Panc1 (cell line): ENCODE measurements at regions not wholly inside any gene's neighbourhood (a gene's known extent, or its start where the extent isn't known, plus 50 kb on each side); places are given as distances from the start of the nearest gene placed in this dataset.

Experiments
- ATAC-seq: fragments of 200-7000 bp; cut with Tn5 transposase; 2 replicates; pipeline ENCODE4 v1.9.1; 2020; ENCODE audit warnings: mild to moderate bottlenecking, moderate library complexity
- BruUV-seq: library from RNA; stranded (reverse); fragments of 400-500 nt; replicated peaks from 2 replicates; lab custom pipeline; 2021; lab: Mats Ljungman, UMichigan
- CTCF ChIA-PET: fragments of 300-600 bp; sonication (Branson Sonifier 250); formaldehyde crosslinking; loops from one replicate; lab custom pipeline; 2022; ENCODE audit warnings: antibody characterized with exemption; lab: Charles Lee
- POLR2A ChIA-PET: fragments of 300-600 bp; sonication (Branson Sonifier 250); formaldehyde crosslinking; loops from one replicate; lab custom pipeline; 2022; ENCODE audit warnings: antibody characterized with exemption; lab: Charles Lee
- DNase-seq: peaks from one replicate; pipeline ENCODE4 v3.0.0-alpha.2; 2010; ENCODE audit warnings: low read depth, low spot score
- H3K27ac ChIP-seq: 2 replicates; pipeline ENCODE4 v1.5.1; 2011; ENCODE audit warnings: mild to moderate bottlenecking, low read length, inconsistent platforms
- H3K27me3 ChIP-seq: fragments of 200-500 bp; sonication (Bioruptor generic); 2 replicates; pipeline ENCODE4 v1.6.0; 2014; ENCODE audit warnings: low read length, inconsistent platforms; ENCODE audit not compliant: control insufficient read depth, insufficient read depth
- H3K36me3 ChIP-seq: fragments of 200-500 bp; sonication (Bioruptor generic); 2 replicates; pipeline ENCODE4 v1.5.1; 2014; ENCODE audit warnings: inconsistent platforms, mild to moderate bottlenecking, low read length, moderate library complexity; ENCODE audit not compliant: control insufficient read depth, insufficient read depth
- H3K4me1 ChIP-seq: 2 replicates; pipeline ENCODE4 v1.5.1; 2011; ENCODE audit warnings: inconsistent platforms, mild to moderate bottlenecking, low read length, moderate library complexity; ENCODE audit not compliant: control insufficient read depth, insufficient read depth
- H3K4me3 ChIP-seq, 2 experiments: 2 replicates each; pipeline ENCODE4 v1.5.1; 2011 to 2012; ENCODE audit warnings: low read depth in 2 of 2, low read length in 2 of 2, mild to moderate bottlenecking in 2 of 2, inconsistent platforms in 1 of 2, moderate library complexity in 1 of 2
- H3K9me3 ChIP-seq: fragments of 200-500 bp; sonication (Bioruptor generic); 2 replicates; pipeline ENCODE4 v1.5.1; 2014; ENCODE audit warnings: low read depth, mild to moderate bottlenecking, inconsistent platforms, low read length, moderate library complexity; ENCODE audit not compliant: control insufficient read depth, insufficient read depth
- POLR2AphosphoS5 ChIP-seq: IDR thresholded peaks from 2 replicates; pipeline ENCODE4 v1.6.1; 2012; ENCODE audit warnings: mild to moderate bottlenecking, low read depth, low read length, moderate library complexity
- SIN3A ChIP-seq: IDR thresholded peaks from 2 replicates; pipeline ENCODE4 v1.6.1; 2012; ENCODE audit warnings: low read depth, mild to moderate bottlenecking, low read length, moderate library complexity, borderline replicate concordance; ENCODE audit not compliant: insufficient read depth
- TCF7L2 ChIP-seq: IDR thresholded peaks from 2 replicates; pipeline ENCODE4 v1.6.1; 2011; ENCODE audit warnings: mild to moderate bottlenecking, low read depth, low read length, inconsistent platforms
- in situ Hi-C: cut with HindIII; loops from 2 replicates; pipeline ENCODE4 v1.10.0; 2016; ENCODE audit warnings: low sequenced_read_pairs, low pct_unique_long_range_greater_than_20kb
- intact Hi-C: fragments of 100-400 bp; cut with micrococcal nuclease; formaldehyde crosslinking; loops from one replicate; pipeline ENCODE4 v1.10.0; 2022; ENCODE audit not compliant: unreplicated experiment
- TF ChIP-seq, protein P1 (sequence below), 2 experiments: IDR thresholded peaks; 2 replicates each; pipeline ENCODE4 v1.6.1; 2011 to 2012; ENCODE audit warnings: low read depth in 2 of 2, control low read depth in 1 of 2, low read length in 1 of 2, mild to moderate bottlenecking in 1 of 2, moderate library complexity in 1 of 2; ENCODE audit not compliant: insufficient read depth in 1 of 2
- TF ChIP-seq, protein P2 (sequence below): fragments of 450-650 bp; IDR thresholded peaks from 2 replicates; pipeline ENCODE4 v1.5.1; 2017; ENCODE audit warnings: mild to moderate bottlenecking

DNA sequence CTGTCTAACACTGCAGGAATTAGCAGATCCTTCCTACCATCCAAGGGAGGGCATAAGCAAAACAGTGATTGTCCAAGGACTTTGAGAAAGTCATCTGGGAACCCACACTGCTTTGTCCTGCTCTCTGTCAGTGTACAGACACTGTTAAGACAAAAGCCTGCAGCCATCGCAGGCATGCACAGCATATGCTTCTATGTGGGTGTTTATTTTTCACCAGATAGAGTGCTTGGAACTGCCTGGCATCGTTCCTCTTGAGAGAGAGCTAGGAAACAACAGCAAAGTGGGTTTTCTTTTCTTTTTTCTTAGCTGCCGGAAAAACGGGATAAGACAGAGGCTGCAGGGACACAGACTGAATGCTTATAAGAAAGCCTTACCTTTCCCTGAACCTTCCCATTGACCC, 212.3 kb downstream of the ICE1 start:
- TF ChIP-seq SIN3A (no peak), TCF7L2 (no peak), POLR2AphosphoS5 (no peak)
- TF ChIP-seq, protein P1, sequence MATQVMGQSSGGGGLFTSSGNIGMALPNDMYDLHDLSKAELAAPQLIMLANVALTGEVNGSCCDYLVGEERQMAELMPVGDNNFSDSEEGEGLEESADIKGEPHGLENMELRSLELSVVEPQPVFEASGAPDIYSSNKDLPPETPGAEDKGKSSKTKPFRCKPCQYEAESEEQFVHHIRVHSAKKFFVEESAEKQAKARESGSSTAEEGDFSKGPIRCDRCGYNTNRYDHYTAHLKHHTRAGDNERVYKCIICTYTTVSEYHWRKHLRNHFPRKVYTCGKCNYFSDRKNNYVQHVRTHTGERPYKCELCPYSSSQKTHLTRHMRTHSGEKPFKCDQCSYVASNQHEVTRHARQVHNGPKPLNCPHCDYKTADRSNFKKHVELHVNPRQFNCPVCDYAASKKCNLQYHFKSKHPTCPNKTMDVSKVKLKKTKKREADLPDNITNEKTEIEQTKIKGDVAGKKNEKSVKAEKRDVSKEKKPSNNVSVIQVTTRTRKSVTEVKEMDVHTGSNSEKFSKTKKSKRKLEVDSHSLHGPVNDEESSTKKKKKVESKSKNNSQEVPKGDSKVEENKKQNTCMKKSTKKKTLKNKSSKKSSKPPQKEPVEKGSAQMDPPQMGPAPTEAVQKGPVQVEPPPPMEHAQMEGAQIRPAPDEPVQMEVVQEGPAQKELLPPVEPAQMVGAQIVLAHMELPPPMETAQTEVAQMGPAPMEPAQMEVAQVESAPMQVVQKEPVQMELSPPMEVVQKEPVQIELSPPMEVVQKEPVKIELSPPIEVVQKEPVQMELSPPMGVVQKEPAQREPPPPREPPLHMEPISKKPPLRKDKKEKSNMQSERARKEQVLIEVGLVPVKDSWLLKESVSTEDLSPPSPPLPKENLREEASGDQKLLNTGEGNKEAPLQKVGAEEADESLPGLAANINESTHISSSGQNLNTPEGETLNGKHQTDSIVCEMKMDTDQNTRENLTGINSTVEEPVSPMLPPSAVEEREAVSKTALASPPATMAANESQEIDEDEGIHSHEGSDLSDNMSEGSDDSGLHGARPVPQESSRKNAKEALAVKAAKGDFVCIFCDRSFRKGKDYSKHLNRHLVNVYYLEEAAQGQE (IDR thresholded peaks at IDR 0.05; ENCODE audit: insufficient read depth in 1 of 2, low read depth in 2 of 2, low read length in 1 of 2) = no peak
- TF ChIP-seq, protein P2, sequence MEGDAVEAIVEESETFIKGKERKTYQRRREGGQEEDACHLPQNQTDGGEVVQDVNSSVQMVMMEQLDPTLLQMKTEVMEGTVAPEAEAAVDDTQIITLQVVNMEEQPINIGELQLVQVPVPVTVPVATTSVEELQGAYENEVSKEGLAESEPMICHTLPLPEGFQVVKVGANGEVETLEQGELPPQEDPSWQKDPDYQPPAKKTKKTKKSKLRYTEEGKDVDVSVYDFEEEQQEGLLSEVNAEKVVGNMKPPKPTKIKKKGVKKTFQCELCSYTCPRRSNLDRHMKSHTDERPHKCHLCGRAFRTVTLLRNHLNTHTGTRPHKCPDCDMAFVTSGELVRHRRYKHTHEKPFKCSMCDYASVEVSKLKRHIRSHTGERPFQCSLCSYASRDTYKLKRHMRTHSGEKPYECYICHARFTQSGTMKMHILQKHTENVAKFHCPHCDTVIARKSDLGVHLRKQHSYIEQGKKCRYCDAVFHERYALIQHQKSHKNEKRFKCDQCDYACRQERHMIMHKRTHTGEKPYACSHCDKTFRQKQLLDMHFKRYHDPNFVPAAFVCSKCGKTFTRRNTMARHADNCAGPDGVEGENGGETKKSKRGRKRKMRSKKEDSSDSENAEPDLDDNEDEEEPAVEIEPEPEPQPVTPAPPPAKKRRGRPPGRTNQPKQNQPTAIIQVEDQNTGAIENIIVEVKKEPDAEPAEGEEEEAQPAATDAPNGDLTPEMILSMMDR = no peak
- H3K4me1 ChIP-seq = no peaks in the 10 kb centered on the region
- no peak overlapping the region for H3K27ac ChIP-seq
- in situ Hi-C loops = no loop called here
- no peaks in the 10 kb centered on the region for H3K36me3 ChIP-seq
- no TSS peak for BruUV-seq
- no peak overlapping the region for H3K4me3 ChIP-seq
- no peaks in the 10 kb centered on the region for H3K9me3 ChIP-seq
- intact Hi-C loops = no loop called here
- ChIA-PET POLR2A (no interaction called here), CTCF (no interaction called here)
- ATAC-seq (no peak), DNase-seq (no peak)
- no peaks in the 10 kb centered on the region for H3K27me3 ChIP-seq

- Histone ChIP-seq H3K36me3 (no peaks in the 10 kb centered on the region), H3K4me3 (no peak overlapping the region), H3K27me3 (no peaks in the 10 kb centered on the region), H3K9me3 (no peaks in the 10 kb centered on the region), H3K4me1 (no peaks in the 10 kb centered on the region), H3K27ac (no peak overlapping the region)
- intact Hi-C loops (no loop called here), in situ Hi-C loops (no loop called here)
- ChIA-PET CTCF (interaction anchor here (0.7 kb wide), 1 partner anchor 753 kb away, joined by 3 read pairs; no protein-coding TSS in a partner anchor), POLR2A (no interaction called here)
- ATAC-seq = no peak
- no peak for DNase-seq
- TF ChIP-seq, protein P1 (IDR thresholded peaks at IDR 0.05; ENCODE audit: insufficient read depth in 1 of 2, low read depth in 2 of 2, low read length in 1 of 2) = no peak
- TF ChIP-seq TCF7L2 = no peak
- no TSS peak for BruUV-seq
These were observed 211.1 kb downstream of the ICE1 start for GRCh38 chr5:5633579-5633978.
